Embryonic facial prominence (tissue), 1 donor: ENCODE measurements at regions not wholly inside any gene's neighbourhood (a gene's known extent, or its start where the extent isn't known, plus 50 kb on each side); places are given as distances from the start of the nearest gene placed in this dataset.
"Not testable (repeated sequence)": the region's sequence is repeated elsewhere in the genome, so short reads cannot be mapped to it uniquely, and the experiment has no call there.

Experiments
- DNase-seq: peaks from one replicate; pipeline ENCODE4 v3.0.0-alpha.2; 2016; ENCODE audit errors: extremely low spot score

- no peak for DNase-seq
Measured at GRCh38 chr7:113030489-113030888, 56.1 kb downstream of the GPR85 start.

- no peak for DNase-seq
Measured at GRCh38 chr7:113026941-113027340, 59.7 kb downstream of the GPR85 start.

GRCh38 chr7:113017144-113017857 is 69.3 kb downstream of the GPR85 start:
- not testable (repeated sequence) for DNase-seq

- DNase-seq: no peak
Measured at GRCh38 chr7:113015034-113015645, 71.5 kb downstream of the GPR85 start.

- no peak for DNase-seq
Measured at GRCh38 chr7:113013761-113014449, 72.7 kb downstream of the GPR85 start.

- DNase-seq: not testable (repeated sequence)
Measured at GRCh38 chr7:113012862-113013261, 73.8 kb downstream of the GPR85 start.

- no peak for DNase-seq
Measured at GRCh38 chr7:113010377-113010776, 76.2 kb downstream of the GPR85 start.

GRCh38 chr7:113008755-113009154 is 77.9 kb downstream of the GPR85 start:
- no peak for DNase-seq

GRCh38 chr7:113004726-113005454 is 81.7 kb downstream of the GPR85 start:
- no peak for DNase-seq

- DNase-seq: no peak
Measured at GRCh38 chr7:113000316-113001020, 86.2 kb downstream of the GPR85 start.

GRCh38 chr7:112997831-112998230 is 88.8 kb downstream of the GPR85 start:
- no peak for DNase-seq

- no peak for DNase-seq
Measured at GRCh38 chr7:112996331-112996871, 90.2 kb downstream of the GPR85 start.

- DNase-seq: no peak
Measured at GRCh38 chr7:112995059-112995824, 91.4 kb downstream of the GPR85 start.

GRCh38 chr7:112994656-112995055 is 92.0 kb downstream of the GPR85 start:
- DNase-seq: no peak

- no peak for DNase-seq
Measured at GRCh38 chr7:112990624-112991023, 96.0 kb downstream of the GPR85 start.

GRCh38 chr7:112989531-112989930 is 97.1 kb downstream of the GPR85 start:
- DNase-seq: no peak

GRCh38 chr7:112987171-112987570 is 99.5 kb downstream of the GPR85 start:
- DNase-seq: no peak

GRCh38 chr7:112986256-112987031 is 100.2 kb downstream of the GPR85 start:
- no peak for DNase-seq

GRCh38 chr7:112985377-112985987 is 101.1 kb downstream of the GPR85 start:
- no peak for DNase-seq
